ENCODE measurements at regions not wholly inside any gene's neighbourhood (a gene's known extent, or its start where the extent isn't known, plus 50 kb on each side); places are given as distances from the start of the nearest gene placed in this dataset.

DNA sequence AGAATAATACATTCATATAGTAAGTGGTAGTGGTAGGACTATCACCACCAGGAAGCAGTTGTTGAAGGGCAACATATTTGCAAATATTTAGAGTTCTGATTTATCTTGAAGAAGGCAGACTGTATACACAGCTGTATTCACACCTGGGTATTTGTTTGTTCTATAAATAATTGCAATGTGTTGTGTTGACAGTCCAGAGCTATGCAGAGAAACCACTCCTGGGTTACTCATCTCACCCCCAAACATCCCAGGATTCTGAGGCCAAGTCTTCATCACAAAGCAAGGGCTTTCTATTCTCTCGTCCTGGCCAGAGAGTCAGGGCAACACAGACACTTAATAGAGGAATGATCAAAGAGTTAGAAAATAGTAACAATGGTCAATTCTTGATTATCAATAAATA lies 102.1 kb upstream of the FAT3 start:
- TF ChIP-seq MYNN (tag by site-specific recombination; IDR thresholded peaks at IDR 0.05; ENCODE audit: borderline replicate concordance) = no peak
- TF ChIP-seq, protein P1, sequence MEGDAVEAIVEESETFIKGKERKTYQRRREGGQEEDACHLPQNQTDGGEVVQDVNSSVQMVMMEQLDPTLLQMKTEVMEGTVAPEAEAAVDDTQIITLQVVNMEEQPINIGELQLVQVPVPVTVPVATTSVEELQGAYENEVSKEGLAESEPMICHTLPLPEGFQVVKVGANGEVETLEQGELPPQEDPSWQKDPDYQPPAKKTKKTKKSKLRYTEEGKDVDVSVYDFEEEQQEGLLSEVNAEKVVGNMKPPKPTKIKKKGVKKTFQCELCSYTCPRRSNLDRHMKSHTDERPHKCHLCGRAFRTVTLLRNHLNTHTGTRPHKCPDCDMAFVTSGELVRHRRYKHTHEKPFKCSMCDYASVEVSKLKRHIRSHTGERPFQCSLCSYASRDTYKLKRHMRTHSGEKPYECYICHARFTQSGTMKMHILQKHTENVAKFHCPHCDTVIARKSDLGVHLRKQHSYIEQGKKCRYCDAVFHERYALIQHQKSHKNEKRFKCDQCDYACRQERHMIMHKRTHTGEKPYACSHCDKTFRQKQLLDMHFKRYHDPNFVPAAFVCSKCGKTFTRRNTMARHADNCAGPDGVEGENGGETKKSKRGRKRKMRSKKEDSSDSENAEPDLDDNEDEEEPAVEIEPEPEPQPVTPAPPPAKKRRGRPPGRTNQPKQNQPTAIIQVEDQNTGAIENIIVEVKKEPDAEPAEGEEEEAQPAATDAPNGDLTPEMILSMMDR (tag by site-specific recombination; IDR thresholded peaks at IDR 0.05) = no peak
- TF ChIP-seq ZNF362 (tag by site-specific recombination; IDR thresholded peaks at IDR 0.05) = no peak
- no peak for TF ChIP-seq PBX3 (CRISPR knock-in tag; IDR thresholded peaks at IDR 0.05)
- no peak for TF ChIP-seq ZNF354C (tag by site-specific recombination; IDR thresholded peaks at IDR 0.05; ENCODE audit: borderline replicate concordance, low read depth)
- TF ChIP-seq ZNF423 (tag by site-specific recombination; IDR thresholded peaks at IDR 0.05) = no peak
- TF ChIP-seq ZNF24 (tag by site-specific recombination; IDR thresholded peaks at IDR 0.05) = no peak
- no peak for TF ChIP-seq TRIM28 (IDR thresholded peaks at IDR 0.05; ENCODE audit: borderline replicate concordance, low read length)
- TF ChIP-seq ZNF404 (tag by site-specific recombination; IDR thresholded peaks at IDR 0.05) = no peak
- no peak for TF ChIP-seq ZNF138 (tag by site-specific recombination; IDR thresholded peaks at IDR 0.05; ENCODE audit: borderline replicate concordance)
- TF ChIP-seq ZSCAN30 (tag by site-specific recombination; IDR thresholded peaks at IDR 0.05) = no peak
- TF ChIP-seq ZBTB8A (tag by site-specific recombination; IDR thresholded peaks at IDR 0.05) = no peak
- TF ChIP-seq, protein P2, sequence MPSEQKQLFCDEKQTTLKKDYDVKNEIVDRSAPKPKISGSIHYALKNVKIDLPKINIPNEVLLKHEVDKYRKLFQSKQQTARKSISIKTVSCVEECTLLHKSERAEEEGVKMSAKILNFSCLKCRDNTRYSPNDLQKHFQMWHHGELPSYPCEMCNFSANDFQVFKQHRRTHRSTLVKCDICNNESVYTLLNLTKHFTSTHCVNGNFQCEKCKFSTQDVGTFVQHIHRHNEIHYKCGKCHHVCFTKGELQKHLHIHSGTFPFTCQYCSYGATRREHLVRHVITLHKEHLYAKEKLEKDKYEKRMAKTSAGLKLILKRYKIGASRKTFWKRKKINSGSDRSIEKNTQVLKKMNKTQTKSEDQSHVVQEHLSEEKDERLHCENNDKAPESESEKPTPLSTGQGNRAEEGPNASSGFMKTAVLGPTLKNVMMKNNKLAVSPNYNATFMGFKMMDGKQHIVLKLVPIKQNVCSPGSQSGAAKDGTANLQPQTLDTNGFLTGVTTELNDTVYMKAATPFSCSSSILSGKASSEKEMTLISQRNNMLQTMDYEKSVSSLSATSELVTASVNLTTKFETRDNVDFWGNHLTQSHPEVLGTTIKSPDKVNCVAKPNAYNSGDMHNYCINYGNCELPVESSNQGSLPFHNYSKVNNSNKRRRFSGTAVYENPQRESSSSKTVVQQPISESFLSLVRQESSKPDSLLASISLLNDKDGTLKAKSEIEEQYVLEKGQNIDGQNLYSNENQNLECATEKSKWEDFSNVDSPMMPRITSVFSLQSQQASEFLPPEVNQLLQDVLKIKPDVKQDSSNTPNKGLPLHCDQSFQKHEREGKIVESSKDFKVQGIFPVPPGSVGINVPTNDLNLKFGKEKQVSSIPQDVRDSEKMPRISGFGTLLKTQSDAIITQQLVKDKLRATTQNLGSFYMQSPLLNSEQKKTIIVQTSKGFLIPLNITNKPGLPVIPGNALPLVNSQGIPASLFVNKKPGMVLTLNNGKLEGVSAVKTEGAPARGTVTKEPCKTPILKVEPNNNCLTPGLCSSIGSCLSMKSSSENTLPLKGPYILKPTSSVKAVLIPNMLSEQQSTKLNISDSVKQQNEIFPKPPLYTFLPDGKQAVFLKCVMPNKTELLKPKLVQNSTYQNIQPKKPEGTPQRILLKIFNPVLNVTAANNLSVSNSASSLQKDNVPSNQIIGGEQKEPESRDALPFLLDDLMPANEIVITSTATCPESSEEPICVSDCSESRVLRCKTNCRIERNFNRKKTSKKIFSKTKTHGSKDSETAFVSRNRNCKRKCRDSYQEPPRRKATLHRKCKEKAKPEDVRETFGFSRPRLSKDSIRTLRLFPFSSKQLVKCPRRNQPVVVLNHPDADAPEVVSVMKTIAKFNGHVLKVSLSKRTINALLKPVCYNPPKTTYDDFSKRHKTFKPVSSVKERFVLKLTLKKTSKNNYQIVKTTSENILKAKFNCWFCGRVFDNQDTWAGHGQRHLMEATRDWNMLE (tag by site-specific recombination; conservative IDR thresholded peaks at IDR 0.05; ENCODE audit: low read depth) = no peak
- TF ChIP-seq HOXA7 (CRISPR knock-in tag; IDR thresholded peaks at IDR 0.05; ENCODE audit: borderline replicate concordance) = no peak
